Vagina (tissue), 2 donors: ENCODE measurements at regions not wholly inside any gene's neighbourhood (a gene's known extent, or its start where the extent isn't known, plus 50 kb on each side); places are given as distances from the start of the nearest gene placed in this dataset.

Source experiments
- DNase-seq, 2 donors: peaks; one replicate each; pipeline ENCODE4 v3.0.0-alpha.2; 2017; ENCODE audit errors: extremely low spot score in 2 of 2
- H3K27ac ChIP-seq: fragments of 200-600 bp; sonication (generic); one replicate; pipeline ENCODE4 v1.5.1; 2019
- H3K27me3 ChIP-seq: fragments of 200-600 bp; sonication (generic); one replicate; pipeline ENCODE4 v1.5.1; 2019
- H3K36me3 ChIP-seq, 2 donors: fragments of 200-600 bp; sonication (generic); one replicate each; pipeline ENCODE4 v1.5.1; 2017 to 2019
- H3K4me1 ChIP-seq: fragments of 200-600 bp; sonication (generic); one replicate; pipeline ENCODE4 v1.5.1; 2019
- H3K4me3 ChIP-seq, 2 donors: fragments of 200-600 bp; sonication (generic); 1 replicate in 1 of 2; 2 replicates in 1 of 2; pipeline ENCODE4 v1.5.1; 2016 to 2019
- H3K9me3 ChIP-seq: fragments of 200-600 bp; sonication (generic); one replicate; pipeline ENCODE4 v1.5.1; 2019
- CTCF ChIP-seq, 3 experiments: fragments of 450-650 bp in 2 of 3; fragments of 200-600 bp in 1 of 3; sonication (generic) in 1 of 3; IDR thresholded peaks; one replicate each; pipeline ENCODE4 v1.5.1; 2017 to 2019; ENCODE audit warnings: antibody characterized with exemption in 3 of 3, mild to moderate bottlenecking in 2 of 3, moderate library complexity in 2 of 3
- POLR2A ChIP-seq, 2 donors: fragments of 450-650 bp; IDR thresholded peaks; one replicate each; pipeline ENCODE4 v1.6.1; 2017; ENCODE audit warnings: antibody characterized with exemption in 2 of 2, mild to moderate bottlenecking in 2 of 2, moderate library complexity in 2 of 2
- POLR2AphosphoS5 ChIP-seq, 2 donors: sonication (generic); formaldehyde crosslinking; IDR thresholded peaks; one replicate each; pipeline ENCODE4 v1.9.0; 2017; ENCODE audit warnings: antibody characterized with exemption in 2 of 2, mild to moderate bottlenecking in 2 of 2, low read depth in 1 of 2; ENCODE audit not compliant: insufficient read depth in 1 of 2
- intact Hi-C: fragments of 100-400 bp; cut with DNase I; formaldehyde crosslinking; loops from one replicate; pipeline ENCODE4 v1.15.1; 2023

GRCh38 chr5:159571501-159572244 is 241.4 kb upstream of the IL12B start:
- no peaks in the 10 kb centered on the region for H3K4me1 ChIP-seq
- TF ChIP-seq POLR2A (IDR thresholded peaks at IDR 0.05), result no peak
- TF ChIP-seq CTCF (IDR thresholded peaks at IDR 0.05), result no peak
- no peak for TF ChIP-seq POLR2AphosphoS5 (IDR thresholded peaks at IDR 0.05; ENCODE audit: insufficient read depth in 1 of 2, low read depth in 1 of 2)
- no peak overlapping the region for H3K4me3 ChIP-seq
- intact Hi-C loops, result no loop called here
- H3K27ac ChIP-seq, result no peak overlapping the region
- no peaks in the 10 kb centered on the region for H3K9me3 ChIP-seq
- H3K27me3 ChIP-seq, result no peaks in the 10 kb centered on the region
- DNase-seq, result no peak
- H3K36me3 ChIP-seq, result no peaks in the 10 kb centered on the region

DNA sequence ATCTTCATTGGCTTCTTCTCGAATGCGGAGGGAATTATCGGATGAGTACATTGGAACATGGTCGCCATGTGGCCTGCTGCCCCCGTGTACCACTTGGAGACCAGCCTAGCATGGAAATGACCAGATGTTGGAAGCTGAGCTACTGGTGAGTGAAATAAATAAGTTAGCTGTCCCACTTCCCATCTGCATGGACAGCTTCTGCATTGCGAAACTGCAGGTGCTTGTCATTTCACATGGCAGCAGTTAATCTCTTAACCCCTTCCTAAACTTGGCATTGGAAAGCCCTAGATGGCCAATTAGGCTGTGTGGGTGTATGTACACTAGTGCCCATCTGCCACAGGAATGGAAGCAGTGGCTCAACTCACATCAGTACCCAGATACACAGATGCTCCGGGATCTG is 246.6 kb upstream of the IL12B start:
- intact Hi-C loops, result no loop called here

GRCh38 chr5:159581502-159582249 is 251.4 kb upstream of the IL12B start:
- Histone ChIP-seq H3K4me1 (no peaks in the 10 kb centered on the region), H3K9me3 (no peaks in the 10 kb centered on the region), H3K27me3 (no peaks in the 10 kb centered on the region), H3K36me3 (no peaks in the 10 kb centered on the region), H3K27ac (no peak overlapping the region), H3K4me3 (no peak overlapping the region)
- no peak for DNase-seq
- intact Hi-C loops, result no loop called here
- TF ChIP-seq CTCF (IDR thresholded peaks at IDR 0.05), result no peak
- TF ChIP-seq POLR2A (IDR thresholded peaks at IDR 0.05), result no peak
- TF ChIP-seq POLR2AphosphoS5 (IDR thresholded peaks at IDR 0.05; ENCODE audit: insufficient read depth in 1 of 2, low read depth in 1 of 2), result no peak

More for the DNA sequence above, 246.6 kb upstream of the IL12B start:
- Histone ChIP-seq H3K27me3 (no peaks in the 10 kb centered on the region), H3K4me3 (no peak overlapping the region), H3K4me1 (no peaks in the 10 kb centered on the region), H3K36me3 (no peaks in the 10 kb centered on the region), H3K9me3 (no peaks in the 10 kb centered on the region), H3K27ac (no peak overlapping the region)
- DNase-seq, result no peak
- no peak for TF ChIP-seq CTCF (IDR thresholded peaks at IDR 0.05)
- no peak for TF ChIP-seq POLR2A (IDR thresholded peaks at IDR 0.05)
- no peak for TF ChIP-seq POLR2AphosphoS5 (IDR thresholded peaks at IDR 0.05; ENCODE audit: insufficient read depth in 1 of 2, low read depth in 1 of 2)

DNA sequence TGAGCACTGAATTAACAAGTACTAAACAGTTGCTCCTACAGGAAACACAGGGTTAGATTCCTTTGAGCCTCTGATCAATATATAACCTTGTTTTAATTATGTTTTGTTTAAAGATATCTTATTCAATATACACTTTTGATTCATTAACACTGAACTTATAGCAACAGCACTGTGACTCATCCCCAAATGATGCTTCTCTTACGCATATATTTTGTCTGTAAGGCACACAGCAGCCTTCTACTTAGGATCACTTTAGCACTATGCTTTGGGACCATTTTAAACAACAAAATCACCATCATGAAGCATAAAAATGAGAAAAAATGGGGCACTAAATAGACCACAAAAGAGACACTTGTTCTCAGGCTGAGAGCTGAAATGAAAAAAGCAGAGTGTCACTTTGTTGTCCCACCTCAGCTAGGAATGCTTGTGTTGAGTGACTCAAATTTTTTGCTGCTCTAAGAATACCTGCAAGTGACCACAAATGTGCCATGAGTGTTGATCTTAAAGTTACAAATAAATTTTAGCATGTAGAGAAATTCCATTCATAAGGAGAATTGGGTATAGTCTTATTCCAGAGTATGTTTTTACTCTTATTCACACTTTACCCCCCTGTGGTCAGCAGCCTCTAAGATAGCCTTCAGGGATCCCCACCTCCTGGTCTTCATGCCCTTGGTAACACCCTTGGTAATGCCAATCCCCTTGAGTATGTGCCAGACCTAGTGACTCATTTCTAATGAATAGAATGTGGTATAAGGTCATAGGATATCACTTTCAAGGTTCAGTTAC is 252.7 kb upstream of the IL12B start:
- no peaks in the 10 kb centered on the region for H3K4me1 ChIP-seq
- H3K9me3 ChIP-seq, result no peaks in the 10 kb centered on the region
- no peak overlapping the region for H3K4me3 ChIP-seq
- no peak for TF ChIP-seq POLR2AphosphoS5 (IDR thresholded peaks at IDR 0.05; ENCODE audit: insufficient read depth in 1 of 2, low read depth in 1 of 2)
- TF ChIP-seq CTCF (IDR thresholded peaks at IDR 0.05), result no peak
- intact Hi-C loops, result no loop called here
- H3K36me3 ChIP-seq, result no peaks in the 10 kb centered on the region
- no peak for DNase-seq
- H3K27ac ChIP-seq, result no peak overlapping the region
- H3K27me3 ChIP-seq, result no peaks in the 10 kb centered on the region
